ENCODE measurements at regions not wholly inside any gene's neighbourhood (a gene's known extent, or its start where the extent isn't known, plus 50 kb on each side); places are given as distances from the start of the nearest gene placed in this dataset.

- TF ChIP-seq, protein P1, sequence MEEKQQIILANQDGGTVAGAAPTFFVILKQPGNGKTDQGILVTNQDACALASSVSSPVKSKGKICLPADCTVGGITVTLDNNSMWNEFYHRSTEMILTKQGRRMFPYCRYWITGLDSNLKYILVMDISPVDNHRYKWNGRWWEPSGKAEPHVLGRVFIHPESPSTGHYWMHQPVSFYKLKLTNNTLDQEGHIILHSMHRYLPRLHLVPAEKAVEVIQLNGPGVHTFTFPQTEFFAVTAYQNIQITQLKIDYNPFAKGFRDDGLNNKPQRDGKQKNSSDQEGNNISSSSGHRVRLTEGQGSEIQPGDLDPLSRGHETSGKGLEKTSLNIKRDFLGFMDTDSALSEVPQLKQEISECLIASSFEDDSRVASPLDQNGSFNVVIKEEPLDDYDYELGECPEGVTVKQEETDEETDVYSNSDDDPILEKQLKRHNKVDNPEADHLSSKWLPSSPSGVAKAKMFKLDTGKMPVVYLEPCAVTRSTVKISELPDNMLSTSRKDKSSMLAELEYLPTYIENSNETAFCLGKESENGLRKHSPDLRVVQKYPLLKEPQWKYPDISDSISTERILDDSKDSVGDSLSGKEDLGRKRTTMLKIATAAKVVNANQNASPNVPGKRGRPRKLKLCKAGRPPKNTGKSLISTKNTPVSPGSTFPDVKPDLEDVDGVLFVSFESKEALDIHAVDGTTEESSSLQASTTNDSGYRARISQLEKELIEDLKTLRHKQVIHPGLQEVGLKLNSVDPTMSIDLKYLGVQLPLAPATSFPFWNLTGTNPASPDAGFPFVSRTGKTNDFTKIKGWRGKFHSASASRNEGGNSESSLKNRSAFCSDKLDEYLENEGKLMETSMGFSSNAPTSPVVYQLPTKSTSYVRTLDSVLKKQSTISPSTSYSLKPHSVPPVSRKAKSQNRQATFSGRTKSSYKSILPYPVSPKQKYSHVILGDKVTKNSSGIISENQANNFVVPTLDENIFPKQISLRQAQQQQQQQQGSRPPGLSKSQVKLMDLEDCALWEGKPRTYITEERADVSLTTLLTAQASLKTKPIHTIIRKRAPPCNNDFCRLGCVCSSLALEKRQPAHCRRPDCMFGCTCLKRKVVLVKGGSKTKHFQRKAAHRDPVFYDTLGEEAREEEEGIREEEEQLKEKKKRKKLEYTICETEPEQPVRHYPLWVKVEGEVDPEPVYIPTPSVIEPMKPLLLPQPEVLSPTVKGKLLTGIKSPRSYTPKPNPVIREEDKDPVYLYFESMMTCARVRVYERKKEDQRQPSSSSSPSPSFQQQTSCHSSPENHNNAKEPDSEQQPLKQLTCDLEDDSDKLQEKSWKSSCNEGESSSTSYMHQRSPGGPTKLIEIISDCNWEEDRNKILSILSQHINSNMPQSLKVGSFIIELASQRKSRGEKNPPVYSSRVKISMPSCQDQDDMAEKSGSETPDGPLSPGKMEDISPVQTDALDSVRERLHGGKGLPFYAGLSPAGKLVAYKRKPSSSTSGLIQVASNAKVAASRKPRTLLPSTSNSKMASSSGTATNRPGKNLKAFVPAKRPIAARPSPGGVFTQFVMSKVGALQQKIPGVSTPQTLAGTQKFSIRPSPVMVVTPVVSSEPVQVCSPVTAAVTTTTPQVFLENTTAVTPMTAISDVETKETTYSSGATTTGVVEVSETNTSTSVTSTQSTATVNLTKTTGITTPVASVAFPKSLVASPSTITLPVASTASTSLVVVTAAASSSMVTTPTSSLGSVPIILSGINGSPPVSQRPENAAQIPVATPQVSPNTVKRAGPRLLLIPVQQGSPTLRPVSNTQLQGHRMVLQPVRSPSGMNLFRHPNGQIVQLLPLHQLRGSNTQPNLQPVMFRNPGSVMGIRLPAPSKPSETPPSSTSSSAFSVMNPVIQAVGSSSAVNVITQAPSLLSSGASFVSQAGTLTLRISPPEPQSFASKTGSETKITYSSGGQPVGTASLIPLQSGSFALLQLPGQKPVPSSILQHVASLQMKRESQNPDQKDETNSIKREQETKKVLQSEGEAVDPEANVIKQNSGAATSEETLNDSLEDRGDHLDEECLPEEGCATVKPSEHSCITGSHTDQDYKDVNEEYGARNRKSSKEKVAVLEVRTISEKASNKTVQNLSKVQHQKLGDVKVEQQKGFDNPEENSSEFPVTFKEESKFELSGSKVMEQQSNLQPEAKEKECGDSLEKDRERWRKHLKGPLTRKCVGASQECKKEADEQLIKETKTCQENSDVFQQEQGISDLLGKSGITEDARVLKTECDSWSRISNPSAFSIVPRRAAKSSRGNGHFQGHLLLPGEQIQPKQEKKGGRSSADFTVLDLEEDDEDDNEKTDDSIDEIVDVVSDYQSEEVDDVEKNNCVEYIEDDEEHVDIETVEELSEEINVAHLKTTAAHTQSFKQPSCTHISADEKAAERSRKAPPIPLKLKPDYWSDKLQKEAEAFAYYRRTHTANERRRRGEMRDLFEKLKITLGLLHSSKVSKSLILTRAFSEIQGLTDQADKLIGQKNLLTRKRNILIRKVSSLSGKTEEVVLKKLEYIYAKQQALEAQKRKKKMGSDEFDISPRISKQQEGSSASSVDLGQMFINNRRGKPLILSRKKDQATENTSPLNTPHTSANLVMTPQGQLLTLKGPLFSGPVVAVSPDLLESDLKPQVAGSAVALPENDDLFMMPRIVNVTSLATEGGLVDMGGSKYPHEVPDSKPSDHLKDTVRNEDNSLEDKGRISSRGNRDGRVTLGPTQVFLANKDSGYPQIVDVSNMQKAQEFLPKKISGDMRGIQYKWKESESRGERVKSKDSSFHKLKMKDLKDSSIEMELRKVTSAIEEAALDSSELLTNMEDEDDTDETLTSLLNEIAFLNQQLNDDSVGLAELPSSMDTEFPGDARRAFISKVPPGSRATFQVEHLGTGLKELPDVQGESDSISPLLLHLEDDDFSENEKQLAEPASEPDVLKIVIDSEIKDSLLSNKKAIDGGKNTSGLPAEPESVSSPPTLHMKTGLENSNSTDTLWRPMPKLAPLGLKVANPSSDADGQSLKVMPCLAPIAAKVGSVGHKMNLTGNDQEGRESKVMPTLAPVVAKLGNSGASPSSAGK (IDR thresholded peaks at IDR 0.05) = no peak; the same call in none of the 2 replicates
- peak; percentile 84; the same call in 1 of the 2 replicates for TF ChIP-seq ZNF589 (CRISPR knock-in tag; IDR thresholded peaks at IDR 0.05; ENCODE audit: low read depth)
- TF ChIP-seq, protein P2, sequence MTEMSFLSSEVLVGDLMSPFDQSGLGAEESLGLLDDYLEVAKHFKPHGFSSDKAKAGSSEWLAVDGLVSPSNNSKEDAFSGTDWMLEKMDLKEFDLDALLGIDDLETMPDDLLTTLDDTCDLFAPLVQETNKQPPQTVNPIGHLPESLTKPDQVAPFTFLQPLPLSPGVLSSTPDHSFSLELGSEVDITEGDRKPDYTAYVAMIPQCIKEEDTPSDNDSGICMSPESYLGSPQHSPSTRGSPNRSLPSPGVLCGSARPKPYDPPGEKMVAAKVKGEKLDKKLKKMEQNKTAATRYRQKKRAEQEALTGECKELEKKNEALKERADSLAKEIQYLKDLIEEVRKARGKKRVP (CRISPR knock-in tag; IDR thresholded peaks at IDR 0.05) = no peak; the same call in 1 of the 2 replicates
- no peak for TF ChIP-seq GATAD2B (IDR thresholded peaks at IDR 0.05; ENCODE audit: borderline replicate concordance)
- peak; percentile 99 for TF ChIP-seq CTBP1 (IDR thresholded peaks at IDR 0.05; ENCODE audit: borderline replicate concordance)
- TF ChIP-seq ARID1B (IDR thresholded peaks at IDR 0.05) = peak; percentile 93
- no peak for TF ChIP-seq HOXB6 (CRISPR knock-in tag; IDR thresholded peaks at IDR 0.05; ENCODE audit: borderline replicate concordance)
- TF ChIP-seq TAL1 (IDR thresholded peaks at IDR 0.05) = peak; percentile 27; the same call in 1 of the 2 replicates
- peak; percentile 90 for TF ChIP-seq RBM39 (optimal IDR thresholded peaks at IDR 0.05; ENCODE audit: low read depth, low read length)
- peak; percentile 66 for TF ChIP-seq ELF1 (tag; IDR thresholded peaks at IDR 0.05)
Measured at GRCh38 chr6:6749702-6750491, 161.4 kb downstream of the LY86 start (continued).

All from K562 (cell line).